ENCODE measurements at regions not wholly inside any gene's neighbourhood (a gene's known extent, or its start where the extent isn't known, plus 50 kb on each side); places are given as distances from the start of the nearest gene placed in this dataset.
A peak's percentile ranks its signal among the peaks of the same experiment; 100 is the strongest.

- Histone ChIP-seq H3K4me2 (peak overlapping the region; percentile 60), H3K9me3 (ENCODE audit: low read depth) (no peaks in the 10 kb centered on the region)
- WGBS (ENCODE audit: low lambda C conversion rate, missing lambda C conversion rate) = 30% methylated on average over 33 of the region's 33 CpGs
Measured at GRCh38 chr13:112204346-112205327, 137.7 kb downstream of the SOX1 start.

GRCh38 chr13:112205990-112206389, 139.0 kb downstream of the SOX1 start:
- Histone ChIP-seq H3K79me2 (no peaks in the 10 kb centered on the region), H3K27me3 (peaks cover 60% of the 10 kb centered on the region), H2AFZ (no peak overlapping the region), H3K9me3 (ENCODE audit: low read depth) (no peaks in the 10 kb centered on the region), H3K36me3 (replicated peaks; ENCODE audit: insufficient read depth, low read depth) (no peaks in the 10 kb centered on the region), H3K4me2 (no peak overlapping the region), H3K4me1 (ENCODE audit: insufficient read depth) (no peaks in the 10 kb centered on the region), H3K4me3 (no peak overlapping the region), H3K9me2 (replicated peaks; ENCODE audit: insufficient read depth) (no peaks in the 10 kb centered on the region), H4K20me1 (ENCODE audit: insufficient read depth, poor library complexity, severe bottlenecking) (no peaks in the 10 kb centered on the region), H3K27ac (no peak overlapping the region)
- WGBS (ENCODE audit: low lambda C conversion rate, missing lambda C conversion rate) = 43% methylated on average over 12 of the region's 12 CpGs
- TF ChIP-seq CTCF (IDR thresholded peaks at IDR 0.05; ENCODE audit: poor library complexity) (no peak), EZH2 (IDR thresholded peaks at IDR 0.05; ENCODE audit: borderline replicate concordance) (peak; percentile 65)
- DNase-seq (ENCODE audit: low spot score) = no peak

More at GRCh38 chr13:112204346-112205327, 137.7 kb downstream of the SOX1 start:
- H3K36me3 ChIP-seq (replicated peaks; ENCODE audit: insufficient read depth, low read depth) = no peaks in the 10 kb centered on the region
- H2AFZ ChIP-seq = no peak overlapping the region
- peaks cover 65% of the 10 kb centered on the region for H3K27me3 ChIP-seq
- H4K20me1 ChIP-seq (ENCODE audit: insufficient read depth, poor library complexity, severe bottlenecking) = no peaks in the 10 kb centered on the region
- H3K4me3 ChIP-seq = no peak overlapping the region
- H3K4me1 ChIP-seq (ENCODE audit: insufficient read depth) = no peaks in the 10 kb centered on the region
- H3K9me2 ChIP-seq (replicated peaks; ENCODE audit: insufficient read depth) = no peaks in the 10 kb centered on the region
- no peak for TF ChIP-seq EZH2phosphoT487 (IDR thresholded peaks at IDR 0.05; ENCODE audit: low read depth, severe bottlenecking, unreplicated experiment)
- TF ChIP-seq CTCF (IDR thresholded peaks at IDR 0.05; ENCODE audit: poor library complexity) = no peak
- TF ChIP-seq EZH2 (IDR thresholded peaks at IDR 0.05; ENCODE audit: borderline replicate concordance) = no peak
- DNase-seq (ENCODE audit: low spot score) = no peak
- H3K79me2 ChIP-seq = no peaks in the 10 kb centered on the region
- no peak overlapping the region for H3K27ac ChIP-seq

- no peak overlapping the region for H3K4me3 ChIP-seq
- H3K27ac ChIP-seq = no peak overlapping the region
- H3K4me2 ChIP-seq = no peak overlapping the region
- no peaks in the 10 kb centered on the region for H3K36me3 ChIP-seq (replicated peaks; ENCODE audit: insufficient read depth, low read depth)
- H3K27me3 ChIP-seq = peaks cover 58% of the 10 kb centered on the region
- no peaks in the 10 kb centered on the region for H3K4me1 ChIP-seq (ENCODE audit: insufficient read depth)
- WGBS (ENCODE audit: low lambda C conversion rate, missing lambda C conversion rate) = 69% methylated on average over 11 of the region's 11 CpGs
- no peak for DNase-seq (ENCODE audit: low spot score)
- no peaks in the 10 kb centered on the region for H3K79me2 ChIP-seq
- no peaks in the 10 kb centered on the region for H3K9me3 ChIP-seq (ENCODE audit: low read depth)
- TF ChIP-seq EZH2phosphoT487 (IDR thresholded peaks at IDR 0.05; ENCODE audit: low read depth, severe bottlenecking, unreplicated experiment) (no peak), EZH2 (IDR thresholded peaks at IDR 0.05; ENCODE audit: borderline replicate concordance) (no peak), CTCF (IDR thresholded peaks at IDR 0.05; ENCODE audit: poor library complexity) (no peak)
- H2AFZ ChIP-seq = no peak overlapping the region
- H3K9me2 ChIP-seq (replicated peaks; ENCODE audit: insufficient read depth) = no peaks in the 10 kb centered on the region
- H4K20me1 ChIP-seq (ENCODE audit: insufficient read depth, poor library complexity, severe bottlenecking) = no peaks in the 10 kb centered on the region
Measured at GRCh38 chr13:112207129-112207528, 140.2 kb downstream of the SOX1 start.
